ENCODE measurements at regions not wholly inside any gene's neighbourhood (a gene's known extent, or its start where the extent isn't known, plus 50 kb on each side); places are given as distances from the start of the nearest gene placed in this dataset.

DNA sequence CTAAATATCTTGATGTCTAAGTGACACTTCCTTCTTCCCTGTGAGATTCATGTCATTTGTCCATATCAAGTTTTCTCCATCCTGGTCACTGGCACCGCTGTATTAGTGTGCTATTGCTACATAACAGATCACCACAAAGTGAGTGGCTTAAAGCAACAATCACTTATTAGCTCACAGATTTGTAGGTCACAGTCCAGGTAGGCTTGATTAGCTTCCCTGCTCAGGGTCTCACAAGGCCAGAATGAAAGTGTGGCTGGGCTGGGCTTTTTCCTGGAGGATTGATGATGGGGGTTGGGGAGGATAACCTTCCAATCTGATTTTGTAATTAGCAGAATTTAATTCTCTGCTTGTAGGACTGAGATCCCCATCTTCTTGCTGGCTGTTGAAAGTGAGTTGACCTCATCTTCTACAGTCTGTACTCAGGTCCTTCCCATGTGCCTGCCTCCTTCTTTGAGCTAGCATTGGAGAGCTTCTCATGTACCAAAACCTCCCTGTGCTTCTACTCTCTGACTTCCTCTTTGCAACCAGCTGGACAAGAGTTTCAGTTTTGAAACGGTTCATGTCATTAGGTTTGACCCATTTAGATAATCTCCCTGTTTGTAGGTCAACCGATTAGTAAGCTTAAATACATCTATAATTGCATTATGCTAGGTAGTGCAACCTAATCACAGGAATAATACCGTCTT, 152.4 kb upstream of the MAN1A1 start:
- ChIA-PET CTCF (ENCODE audit: partially characterized antibody) (interaction anchor here (1.1 kb wide), 1 partner anchor 51 kb away, joined by 3 read pairs; no protein-coding TSS in a partner anchor), POLR2A (ENCODE audit: partially characterized antibody) (interaction anchor here (0.9 kb wide), 1 partner anchor 305 kb away, joined by 3 read pairs; no protein-coding TSS in a partner anchor)
- Histone ChIP-seq H3K36me3 (ENCODE audit: control insufficient read depth in 2 of 4, insufficient read depth in 4 of 4, low read length in 3 of 4) (no peaks in the 10 kb centered on the region), H3K9ac (replicated peaks in 1 of 4; ENCODE audit: extremely low read depth in 1 of 4, low read depth in 3 of 4, low read length in 3 of 4) (no peak overlapping the region), H4K91ac (replicated peaks; ENCODE audit: insufficient read length, low read length) (no peak overlapping the region), H2AK5ac (ENCODE audit: low read depth, low read length) (no peak overlapping the region), H2BK5ac (ENCODE audit: low read depth, low read length) (no peak overlapping the region), H2AFZ (ENCODE audit: low read length) (no peak overlapping the region), H3K4me3 (ENCODE audit: extremely low read depth in 1 of 4, insufficient read depth in 2 of 4, low read depth in 3 of 4, low read length in 4 of 4) (no peak overlapping the region), H3K23ac (ENCODE audit: insufficient read length) (no peak overlapping the region), H3K4ac (replicated peaks; ENCODE audit: insufficient read length, low read depth, low read length) (no peak overlapping the region), H3K79me1 (ENCODE audit: low read depth, low read length) (no peaks in the 10 kb centered on the region), H3K4me1 (replicated peaks in 1 of 4; ENCODE audit: control insufficient read depth in 3 of 4, insufficient read depth in 4 of 4, low read length in 3 of 4) (no peaks in the 10 kb centered on the region; a peak in 1 of 7 replicates), H2BK120ac (replicated peaks; ENCODE audit: low read depth, low read length) (no peak overlapping the region), H3K56ac (replicated peaks; ENCODE audit: insufficient read length, low read depth, low read length) (no peak overlapping the region), H3K79me2 (ENCODE audit: control insufficient read depth in 1 of 2, insufficient read depth in 2 of 2, low read length in 2 of 2) (no peaks in the 10 kb centered on the region), H4K8ac (ENCODE audit: extremely low read depth, insufficient read depth, low read length) (no peak overlapping the region), H4K5ac (ENCODE audit: insufficient read length, low read depth, low read length) (no peak overlapping the region), H3K9me3 (ENCODE audit: insufficient read depth in 2 of 2, low read depth in 1 of 2, low read length in 1 of 2) (no peaks in the 10 kb centered on the region), H2BK20ac (ENCODE audit: low read length) (no peak overlapping the region), H3K14ac (ENCODE audit: insufficient read length) (no peak overlapping the region), H3K23me2 (ENCODE audit: low read depth, low read length) (no peaks in the 10 kb centered on the region), H2BK12ac (ENCODE audit: low read depth, low read length) (no peak overlapping the region), H4K20me1 (replicated peaks in 1 of 2; ENCODE audit: control insufficient read depth in 1 of 2, insufficient read depth in 2 of 2, low read length in 2 of 2) (no peaks in the 10 kb centered on the region), H3K27me3 (replicated peaks in 1 of 4; ENCODE audit: control insufficient read depth in 3 of 4, extremely low read depth in 1 of 4, insufficient read depth in 3 of 4, low read length in 3 of 4) (no peaks in the 10 kb centered on the region), H3K27ac (ENCODE audit: low read depth, low read length) (no peak overlapping the region), H2BK15ac (ENCODE audit: low read length) (no peak overlapping the region), H3K18ac (ENCODE audit: extremely low read depth, low read length) (no peak overlapping the region), H3K4me2 (ENCODE audit: insufficient read depth in 1 of 2, low read depth in 2 of 2, low read length in 2 of 2) (no peak overlapping the region)
- FAIRE-seq (no peak), DNase-seq (ENCODE audit: low read depth in 1 of 2, low spot score in 2 of 2) (no peak)
- WGBS, 2 experiments (ENCODE audit: extremely low coverage in 1 of 2, insufficient coverage in 1 of 2, insufficient read length in 1 of 2, insufficient replicate concordance in 2 of 2, low coverage in 1 of 2, low lambda C conversion rate in 2 of 2, missing lambda C conversion rate in 1 of 2) = 87% methylated on average over 4 of the region's 4 CpGs; no CpG with 5 or more reads in 1 of the 2 experiments
- TF ChIP-seq JUN (IDR thresholded peaks at IDR 0.05; ENCODE audit: low read depth, low read length) (no peak), KDM4A (IDR thresholded peaks at IDR 0.05; ENCODE audit: low read depth, low read length, severe bottlenecking) (no peak), CTBP2 (IDR thresholded peaks at IDR 0.05; ENCODE audit: borderline replicate concordance, insufficient read depth, insufficient read length, low read length) (no peak), EGR1 (IDR thresholded peaks at IDR 0.05; ENCODE audit: borderline replicate concordance, low read depth, low read length) (no peak), SAP30 (IDR thresholded peaks at IDR 0.05; ENCODE audit: insufficient read depth, insufficient replicate concordance, low read length) (no peak), GABPA (IDR thresholded peaks at IDR 0.05; ENCODE audit: borderline replicate concordance, insufficient read depth, low read length) (no peak), SIX5 (IDR thresholded peaks at IDR 0.05; ENCODE audit: low read depth, low read length) (no peak), CBX8 (IDR thresholded peaks at IDR 0.05; ENCODE audit: borderline replicate concordance, low read depth, low read length) (no peak), YY1 (IDR thresholded peaks at IDR 0.05; ENCODE audit: low read depth, low read length) (no peak), TEAD4 (IDR thresholded peaks at IDR 0.05; ENCODE audit: low read depth, low read length) (no peak), CHD1 (IDR thresholded peaks at IDR 0.05; ENCODE audit: low read depth, low read length) (no peak)
- TF ChIP-seq, protein P1, sequence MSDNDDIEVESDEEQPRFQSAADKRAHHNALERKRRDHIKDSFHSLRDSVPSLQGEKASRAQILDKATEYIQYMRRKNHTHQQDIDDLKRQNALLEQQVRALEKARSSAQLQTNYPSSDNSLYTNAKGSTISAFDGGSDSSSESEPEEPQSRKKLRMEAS (IDR thresholded peaks at IDR 0.05) = no peak
- TF ChIP-seq, protein P2, sequence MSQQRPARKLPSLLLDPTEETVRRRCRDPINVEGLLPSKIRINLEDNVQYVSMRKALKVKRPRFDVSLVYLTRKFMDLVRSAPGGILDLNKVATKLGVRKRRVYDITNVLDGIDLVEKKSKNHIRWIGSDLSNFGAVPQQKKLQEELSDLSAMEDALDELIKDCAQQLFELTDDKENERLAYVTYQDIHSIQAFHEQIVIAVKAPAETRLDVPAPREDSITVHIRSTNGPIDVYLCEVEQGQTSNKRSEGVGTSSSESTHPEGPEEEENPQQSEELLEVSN (IDR thresholded peaks at IDR 0.05) = no peak
